Thyroid gland (tissue), 4 donors: ENCODE measurements at regions not wholly inside any gene's neighbourhood (a gene's known extent, or its start where the extent isn't known, plus 50 kb on each side); places are given as distances from the start of the nearest gene placed in this dataset.

Experiments used
- CTCF ChIP-seq, 6 experiments: fragments of 200-600 bp in 3 of 6; fragments of 450-650 bp in 3 of 6; sonication (generic) in 3 of 6; IDR thresholded peaks; one replicate each; pipeline ENCODE4 v1.5.1; 2016 to 2019; ENCODE audit warnings: antibody characterized with exemption in 6 of 6, mild to moderate bottlenecking in 2 of 6, inconsistent platforms in 1 of 6, moderate library complexity in 1 of 6
- POLR2A ChIP-seq, 2 donors: fragments of 450-650 bp; IDR thresholded peaks; one replicate each; pipeline ENCODE4 v1.6.1; 2017; ENCODE audit warnings: antibody characterized with exemption in 2 of 2, mild to moderate bottlenecking in 2 of 2, moderate library complexity in 1 of 2

GRCh38 chr10:2989292-2989947, 77.9 kb upstream of the PFKP start:
- TF ChIP-seq POLR2A (IDR thresholded peaks at IDR 0.05) (no peak), CTCF (IDR thresholded peaks at IDR 0.05) (no peak)
